B cell (primary cell): ENCODE measurements at regions not wholly inside any gene's neighbourhood (a gene's known extent, or its start where the extent isn't known, plus 50 kb on each side); places are given as distances from the start of the nearest gene placed in this dataset.
"Not testable (repeated sequence)": the region's sequence is repeated elsewhere in the genome, so short reads cannot be mapped to it uniquely, and the experiment has no call there.

Source experiments
- ATAC-seq: fragments of 200-7000 bp; cut with Tn5 transposase; one replicate; pipeline ENCODE4 v1.10.0; 2021; ENCODE audit warnings: low read depth, mild to moderate bottlenecking, moderate number of reproducible peaks, moderate library complexity
- CTCF ChIA-PET: fragments of 350-600 bp; sonication (Branson Sonifier 250); formaldehyde crosslinking; loops from one replicate; lab custom pipeline; 2021; ENCODE audit warnings: antibody characterized with exemption, inconsistent platforms; lab: Charles Lee
- POLR2A ChIA-PET: fragments of 350-600 bp; sonication (Branson Sonifier 250); formaldehyde crosslinking; loops from one replicate; lab custom pipeline; 2021; ENCODE audit warnings: antibody characterized with exemption; lab: Charles Lee
- DNase-seq: peaks from one replicate; pipeline ENCODE4 v3.0.0; 2013
- H2AFZ ChIP-seq: 2 replicates; pipeline ENCODE4 v1.6.1; 2012; ENCODE audit warnings: mild to moderate bottlenecking, low read depth, low read length; ENCODE audit not compliant: insufficient read depth, poor library complexity, severe bottlenecking
- H3K27ac ChIP-seq, 2 donors: 1 replicate in 1 of 2; 2 replicates in 1 of 2; pipeline ENCODE4 v1.5.1; 2012 to 2013; ENCODE audit warnings: low read length in 2 of 2, mild to moderate bottlenecking in 2 of 2, moderate library complexity in 1 of 2
- H3K27me3 ChIP-seq, 4 experiments: fragments of 200-600 bp in 1 of 4; sonication (generic) in 1 of 4; replicated peaks in 1 of 4; 1 replicate in 2 of 4; 2 replicates in 2 of 4; pipeline versions ENCODE4 v1.6.1 to v1.7.0; 2013 to 2016; ENCODE audit warnings: low read length in 3 of 4, mild to moderate bottlenecking in 2 of 4, mixed read lengths in 1 of 4, moderate library complexity in 1 of 4; ENCODE audit not compliant: insufficient read depth in 4 of 4, control insufficient read depth in 3 of 4; ENCODE audit errors: control extremely low read depth in 1 of 4
- H3K36me3 ChIP-seq, 2 experiments: replicated peaks in 1 of 2; 1 replicate in 1 of 2; 2 replicates in 1 of 2; pipeline versions ENCODE4 v1.6.1 to v1.7.1; 2013; ENCODE audit warnings: low read length in 1 of 2; ENCODE audit not compliant: insufficient read depth in 2 of 2, control insufficient read depth in 1 of 2; ENCODE audit errors: control extremely low read depth in 1 of 2, extremely low read depth in 1 of 2
- H3K4me1 ChIP-seq, 2 donors: fragments of 200-600 bp in 1 of 2; sonication (generic) in 1 of 2; 1 replicate in 1 of 2; 2 replicates in 1 of 2; pipeline versions ENCODE4 v1.5.1 to v1.6.1; 2013 to 2017; ENCODE audit warnings: low read length in 2 of 2; ENCODE audit not compliant: control insufficient read depth in 2 of 2, insufficient read depth in 2 of 2
- H3K4me2 ChIP-seq: replicated peaks from 2 replicates; pipeline ENCODE3; 2012; ENCODE audit warnings: mild to moderate bottlenecking, low read depth, low read length; ENCODE audit not compliant: poor library complexity, severe bottlenecking
- H3K4me3 ChIP-seq, 5 experiments: fragments of 200-600 bp in 1 of 5; sonication (generic) in 1 of 5; 1 replicate in 3 of 5; 2 replicates in 2 of 5; pipeline versions ENCODE4 v1.5.1 to v1.7.0; 2011 to 2016; ENCODE audit warnings: low read length in 4 of 5, mild to moderate bottlenecking in 4 of 5, low read depth in 2 of 5, control low read depth in 1 of 5, moderate library complexity in 1 of 5; ENCODE audit not compliant: insufficient read depth in 1 of 5; ENCODE audit errors: control extremely low read depth in 1 of 5, extremely low read depth in 1 of 5
- H3K79me2 ChIP-seq: fragments of 200-600 bp; sonication (generic); one replicate; pipeline ENCODE4 v1.6.0; 2016; ENCODE audit warnings: low read length; ENCODE audit not compliant: control insufficient read depth, insufficient read depth
- H3K9ac ChIP-seq: fragments of 200-600 bp; sonication (generic); 2 replicates; pipeline ENCODE4 v1.6.1; 2017; ENCODE audit warnings: mild to moderate bottlenecking, low read length, moderate library complexity
- H3K9me3 ChIP-seq, 3 donors: one replicate each; pipeline versions ENCODE4 v1.6.1 to v1.7.1; 2013; ENCODE audit warnings: low read length in 2 of 3; ENCODE audit not compliant: control insufficient read depth in 2 of 3, insufficient read depth in 1 of 3; ENCODE audit errors: control extremely low read depth in 1 of 3
- H4K20me1 ChIP-seq: 2 replicates; pipeline ENCODE4 v1.6.0; 2012; ENCODE audit warnings: mild to moderate bottlenecking, low read length; ENCODE audit not compliant: insufficient read depth, control insufficient read depth, poor library complexity, severe bottlenecking
- H3K27ac Mint-ChIP-seq: one replicate; pipeline ENCODE4 v1.8.0; 2021; ENCODE audit warnings: mixed read lengths
- H3K27me3 Mint-ChIP-seq: one replicate; pipeline ENCODE4 v1.8.0; 2021; ENCODE audit warnings: mixed read lengths
- H3K4me1 Mint-ChIP-seq: one replicate; pipeline ENCODE4 v1.8.0; 2021; ENCODE audit warnings: mixed read lengths
- H3K4me3 Mint-ChIP-seq: one replicate; pipeline ENCODE4 v1.8.0; 2021; ENCODE audit warnings: mixed read lengths
- H3K9me3 Mint-ChIP-seq: one replicate; pipeline ENCODE4 v1.8.0; 2022; ENCODE audit warnings: mixed read lengths; ENCODE audit not compliant: insufficient read depth
- CTCF ChIP-seq: fragments of 200-600 bp; IDR thresholded peaks from one replicate; pipeline ENCODE4 v1.8.0; 2022; ENCODE audit warnings: antibody characterized with exemption, mild to moderate bottlenecking
- EZH2 ChIP-seq: IDR thresholded peaks from 2 replicates; pipeline ENCODE4 v1.6.1; 2012; ENCODE audit warnings: borderline replicate concordance, low read depth, mild to moderate bottlenecking, moderate library complexity, low read length; ENCODE audit not compliant: insufficient read depth, poor library complexity, severe bottlenecking
- WGBS: methylation state at CpG from one replicate; pipeline ENCODE4 v1.1.5; 2013; ENCODE audit warnings: missing lambda C conversion rate; ENCODE audit not compliant: insufficient coverage; 5-methylcytosine and 5-hydroxymethylcytosine counted together
- intact Hi-C: fragments of 100-400 bp; cut with micrococcal nuclease; formaldehyde crosslinking; loops from one replicate; pipeline ENCODE4 v1.10.0; 2022

GRCh38 chr7:70895337-70896200 is 236.4 kb upstream of the GALNT17 start:
- H3K4me1 Mint-ChIP-seq, H2AFZ ChIP-seq, H3K9me3 Mint-ChIP-seq, CTCF ChIA-PET, H3K27me3 Mint-ChIP-seq, H3K4me3 ChIP-seq, H3K4me2 ChIP-seq, H3K27ac ChIP-seq, H3K79me2 ChIP-seq, H3K4me1 ChIP-seq, H4K20me1 ChIP-seq, H3K27ac Mint-ChIP-seq, intact Hi-C loops, H3K4me3 Mint-ChIP-seq, H3K9ac ChIP-seq, ATAC-seq, POLR2A ChIA-PET, H3K27me3 ChIP-seq, DNase-seq, H3K36me3 ChIP-seq: not testable (repeated sequence)
- peaks cover 0 to 17% (median 0%) of the 10 kb centered on the region in 3 donors for H3K9me3 ChIP-seq
- 83% methylated on average over 3 of the region's 7 CpGs for WGBS

- Histone ChIP-seq H4K20me1 (no peaks in the 10 kb centered on the region), H3K79me2 (no peaks in the 10 kb centered on the region), H3K4me3 (no peak overlapping the region), H3K4me1 (no peaks in the 10 kb centered on the region), H3K27ac (no peak overlapping the region), H3K4me2 (no peak overlapping the region), H3K36me3 (no peaks in the 10 kb centered on the region), H3K9me3 (peaks cover 0 to 6% (median 3%) of the 10 kb centered on the region in 3 donors), H3K9ac (no peak overlapping the region), H3K27me3 (no peaks in the 10 kb centered on the region), H2AFZ (no peak overlapping the region)
- Mint-ChIP-seq H3K27me3 (no peaks in the 10 kb centered on the region), H3K9me3 (peaks cover 9% of the 10 kb centered on the region), H3K4me1 (no peaks in the 10 kb centered on the region), H3K27ac (no peak overlapping the region), H3K4me3 (no peak overlapping the region)
- ChIA-PET POLR2A (no interaction called here), CTCF (no interaction called here)
- intact Hi-C loops = no loop called here
- 79% methylated on average over 3 of the region's 6 CpGs for WGBS
- TF ChIP-seq CTCF (no peak), EZH2 (no peak)
- no peak for ATAC-seq
- DNase-seq = no peak
Observed at GRCh38 chr7:70907259-70908247, 224.4 kb upstream of the GALNT17 start.
